CD4-positive, alpha-beta T cell (primary cell): ENCODE measurements at regions not wholly inside any gene's neighbourhood (a gene's known extent, or its start where the extent isn't known, plus 50 kb on each side); places are given as distances from the start of the nearest gene placed in this dataset.

Source experiments
- ATAC-seq: fragments of 200-7000 bp; cut with Tn5 transposase; one replicate; pipeline ENCODE4 v1.10.0; 2022; ENCODE audit warnings: mild to moderate bottlenecking; ENCODE audit not compliant: poor library complexity
- CTCF ChIA-PET: fragments of 350-600 bp; sonication (Branson Sonifier 250); formaldehyde crosslinking; loops from one replicate; lab custom pipeline; 2021; ENCODE audit warnings: antibody characterized with exemption, inconsistent platforms; lab: Charles Lee
- POLR2A ChIA-PET: fragments of 350-600 bp; sonication (Branson Sonifier 250); formaldehyde crosslinking; loops from one replicate; lab custom pipeline; 2021; ENCODE audit warnings: antibody characterized with exemption, inconsistent platforms; lab: Charles Lee
- DNase-seq, 14 experiments: peaks; one replicate each; pipeline ENCODE4 v3.0.0-alpha.2; 2013 to 2020; ENCODE audit warnings: mixed read lengths in 2 of 14
- H3K27ac ChIP-seq, 2 donors: one replicate each; pipeline versions ENCODE4 v1.5.1 to v1.7.0; 2013; ENCODE audit warnings: low read length in 2 of 2, low read depth in 1 of 2, mild to moderate bottlenecking in 1 of 2
- H3K27me3 ChIP-seq, 2 experiments: 1 replicate in 1 of 2; 2 replicates in 1 of 2; pipeline versions ENCODE4 v1.6.1 to v1.7.0; 2013; ENCODE audit warnings: low read length in 2 of 2, control low read depth in 1 of 2, mild to moderate bottlenecking in 1 of 2, moderate library complexity in 1 of 2; ENCODE audit not compliant: insufficient read depth in 2 of 2, control insufficient read depth in 1 of 2
- H3K36me3 ChIP-seq: one replicate; pipeline ENCODE4 v1.6.1; 2013; ENCODE audit warnings: low read length, control low read depth; ENCODE audit not compliant: insufficient read depth
- H3K4me1 ChIP-seq: one replicate; pipeline ENCODE4 v1.6.1; 2013; ENCODE audit warnings: low read length, control low read depth; ENCODE audit not compliant: insufficient read depth
- H3K4me3 ChIP-seq: one replicate; pipeline ENCODE4 v1.5.1; 2013; ENCODE audit warnings: mild to moderate bottlenecking, low read length, moderate library complexity
- H3K9me3 ChIP-seq, 2 experiments: 1 replicate in 1 of 2; 2 replicates in 1 of 2; pipeline versions ENCODE4 v1.6.1 to v1.7.0; 2013; ENCODE audit warnings: low read length in 2 of 2, mild to moderate bottlenecking in 2 of 2, control low read depth in 1 of 2, moderate library complexity in 1 of 2; ENCODE audit not compliant: control insufficient read depth in 1 of 2, insufficient read depth in 1 of 2
- H3K27ac Mint-ChIP-seq: one replicate; pipeline ENCODE4 v1.8.0; 2020; ENCODE audit warnings: mixed read lengths
- H3K27me3 Mint-ChIP-seq: one replicate; pipeline ENCODE4 v1.8.0; 2021; ENCODE audit warnings: mixed read lengths
- H3K36me3 Mint-ChIP-seq: one replicate; pipeline ENCODE4 v1.8.0; 2021; ENCODE audit warnings: low read depth, mixed read lengths
- H3K4me1 Mint-ChIP-seq: one replicate; pipeline ENCODE4 v1.8.0; 2021; ENCODE audit warnings: low read depth, mixed read lengths
- H3K4me3 Mint-ChIP-seq: one replicate; pipeline ENCODE4 v1.8.0; 2020; ENCODE audit warnings: mild to moderate bottlenecking, mixed read lengths
- H3K9me3 Mint-ChIP-seq: one replicate; pipeline ENCODE4 v1.8.0; 2020; ENCODE audit warnings: mixed read lengths
- CTCF ChIP-seq: fragments of 200-600 bp; IDR thresholded peaks from one replicate; pipeline ENCODE4 v1.8.0; 2022; ENCODE audit warnings: antibody characterized with exemption, mild to moderate bottlenecking
- intact Hi-C, 2 experiments: fragments of 100-400 bp; cut with DNase I in 1 of 2; cut with micrococcal nuclease in 1 of 2; formaldehyde crosslinking; loops; one replicate each; pipeline versions ENCODE4 v1.15.1 to v1.9.0; 2023 to 2025; cut with DNase I, micrococcal nuclease

GRCh38 chr3:72448375-72448823, 399.8 kb downstream of the SHQ1 start:
- ChIA-PET POLR2A (interaction anchor here (1.4 kb wide), 1 partner anchor 35 kb away, joined by 4 read pairs; no protein-coding TSS in a partner anchor), CTCF (no interaction called here)
- intact Hi-C loops: loop anchor here (2.0 to 10.0 kb wide), 4 partner anchors 376 to 721 kb away; partner anchors contain the start of genes EIF4E3 (in 1 of the 2), PPP4R2 (in 1 of the 2) and SHQ1 (in 1 of the 2)
- Histone ChIP-seq H3K36me3 (no peaks in the 10 kb centered on the region), H3K4me1 (peaks cover 8% of the 10 kb centered on the region), H3K27me3 (no peaks in the 10 kb centered on the region), H3K4me3 (no peak overlapping the region), H3K27ac (no peak overlapping the region), H3K9me3 (peaks cover 0 to 4% of the 10 kb centered on the region in 2 experiments)
- Mint-ChIP-seq H3K4me3 (peak overlapping the region; percentile 85), H3K4me1 (peaks cover 32% of the 10 kb centered on the region), H3K9me3 (no peaks in the 10 kb centered on the region), H3K36me3 (peaks cover 25% of the 10 kb centered on the region), H3K27me3 (no peaks in the 10 kb centered on the region), H3K27ac (peak overlapping the region; percentile 74)
- no peak for TF ChIP-seq CTCF
- ATAC-seq (no peak), DNase-seq (peak in 1 of 14 experiments; percentile 24)

DNA sequence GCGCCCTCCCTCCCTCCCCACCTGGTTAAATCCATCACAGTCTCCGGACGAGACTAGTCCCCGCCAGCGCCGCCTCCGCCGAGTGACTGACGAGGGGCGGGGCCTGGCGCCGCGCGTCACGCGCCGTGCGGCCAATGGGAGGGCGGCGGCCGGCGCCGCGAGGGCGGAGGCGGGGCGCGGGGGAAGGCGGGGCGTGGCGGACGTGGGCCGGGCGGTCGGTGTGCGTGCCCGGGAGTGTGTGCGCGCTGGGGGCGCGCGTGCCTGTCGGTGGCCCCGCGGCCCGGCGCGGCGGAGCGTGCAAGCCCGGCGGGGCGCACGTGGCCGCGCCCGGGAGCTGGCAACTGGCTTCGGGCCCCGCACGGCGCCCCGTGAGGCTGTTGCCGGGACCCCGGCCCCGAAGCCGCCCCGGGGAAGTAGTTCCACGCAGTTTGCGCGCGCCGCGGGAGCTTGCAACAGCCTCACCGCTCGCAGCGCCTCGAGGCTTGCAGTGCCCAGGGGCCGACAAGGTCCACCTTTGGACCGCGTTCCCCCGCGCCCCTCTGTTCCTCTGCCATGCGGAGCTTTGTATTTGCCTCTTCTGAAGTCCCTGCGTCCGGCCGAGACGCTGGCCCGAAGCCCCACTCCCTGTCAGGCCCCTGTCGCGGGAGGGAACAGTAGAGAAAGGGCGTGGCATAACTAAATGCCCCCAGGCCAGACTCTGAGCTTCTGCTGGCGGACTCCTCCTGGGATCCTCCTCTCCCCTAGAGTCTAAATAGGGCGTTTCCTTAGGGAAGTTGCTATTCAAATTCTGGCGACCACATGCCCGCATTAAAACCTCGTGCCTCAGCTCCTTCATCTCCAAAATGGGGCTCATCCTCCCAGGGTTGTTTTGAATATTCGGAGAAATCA, 400.9 kb downstream of the SHQ1 start:
- peak overlapping the region in 1 of 2 donors; percentile 55 for H3K27ac ChIP-seq
- CTCF ChIA-PET: interaction anchor here (1.1 kb wide), 1 partner anchor 55 kb away, joined by 3 read pairs; no protein-coding TSS in a partner anchor
- peak; percentile 86 to 98 (median 93) for DNase-seq
- no peaks in the 10 kb centered on the region for H3K36me3 ChIP-seq
- H3K27me3 ChIP-seq: no peaks in the 10 kb centered on the region
- H3K4me1 Mint-ChIP-seq: peaks cover 43% of the 10 kb centered on the region
- peak overlapping the region; percentile 85 for H3K4me3 Mint-ChIP-seq
- H3K9me3 ChIP-seq: peaks cover 0 to 4% of the 10 kb centered on the region in 2 experiments
- H3K4me1 ChIP-seq: peaks cover 16% of the 10 kb centered on the region
- peak overlapping the region; percentile 69 for H3K4me3 ChIP-seq
- H3K9me3 Mint-ChIP-seq: no peaks in the 10 kb centered on the region
- POLR2A ChIA-PET: interaction anchor here (0.6 to 1.5 kb wide), 12 partner anchors 11 to 692 kb away, joined by 3 to 9 read pairs (median 3); no protein-coding TSS in a partner anchor
- intact Hi-C loops: loop anchor here (5.0 to 10.0 kb wide), 3 partner anchors 377 to 720 kb away; partner anchors contain the start of genes EIF4E3 (in 1 of the 2) and SHQ1 (in 1 of the 2)
- peak overlapping the region; percentile 74 for H3K27ac Mint-ChIP-seq
- ATAC-seq: peak; percentile 89
- H3K36me3 Mint-ChIP-seq: peaks cover 27% of the 10 kb centered on the region
- peak; percentile 13 for TF ChIP-seq CTCF
- no peaks in the 10 kb centered on the region for H3K27me3 Mint-ChIP-seq
